OCI-LY7 (cell line): ENCODE measurements at regions not wholly inside any gene's neighbourhood (a gene's known extent, or its start where the extent isn't known, plus 50 kb on each side); places are given as distances from the start of the nearest gene placed in this dataset.

Source experiments
- CTCF ChIP-seq: fragments of 200-600 bp; sonication (generic); conservative IDR thresholded peaks from 2 replicates; pipeline ENCODE4 v1.5.1; 2014; ENCODE audit warnings: mild to moderate bottlenecking, antibody characterized with exemption, low read length, moderate library complexity, mixed read lengths
- EZH2phosphoT487 ChIP-seq: fragments of 200-600 bp; sonication (generic); IDR thresholded peaks from 2 replicates; pipeline ENCODE4 v1.6.1; 2018; ENCODE audit warnings: low read depth, borderline replicate concordance, mild to moderate bottlenecking, mixed run types, antibody characterized with exemption, low read length, moderate library complexity, mixed read lengths

- TF ChIP-seq CTCF (no peak), EZH2phosphoT487 (no peak)
Measured at GRCh38 chr16:72511171-72511570, 339.2 kb upstream of the PMFBP1 start.
